Non-pigmented ciliary epithelial cell (primary cell): ENCODE measurements at regions not wholly inside any gene's neighbourhood (a gene's known extent, or its start where the extent isn't known, plus 50 kb on each side); places are given as distances from the start of the nearest gene placed in this dataset.
"Not testable (repeated sequence)": the region's sequence is repeated elsewhere in the genome, so short reads cannot be mapped to it uniquely, and the experiment has no call there.

Experiments
- DNase-seq: peaks from one replicate; pipeline ENCODE4 v3.0.0-alpha.2; 2010; ENCODE audit warnings: low read depth

GRCh38 chr4:189697675-189698245, 242.9 kb upstream of the FRG1 start:
- DNase-seq = not testable (repeated sequence)

- DNase-seq = not testable (repeated sequence)
Measured at GRCh38 chr4:189703000-189703399, 237.7 kb upstream of the FRG1 start.

GRCh38 chr4:189706821-189707220, 233.9 kb upstream of the FRG1 start:
- not testable (repeated sequence) for DNase-seq

GRCh38 chr4:189707227-189707626, 233.4 kb upstream of the FRG1 start:
- DNase-seq = not testable (repeated sequence)

GRCh38 chr4:189711956-189712355, 228.7 kb upstream of the FRG1 start:
- DNase-seq = not testable (repeated sequence)

- DNase-seq = not testable (repeated sequence)
Measured at GRCh38 chr4:189721016-189721993, 219.4 kb upstream of the FRG1 start.

GRCh38 chr4:189722324-189723003, 218.2 kb upstream of the FRG1 start:
- DNase-seq = not testable (repeated sequence)

- not testable (repeated sequence) for DNase-seq
Measured at GRCh38 chr4:189727982-189728638, 212.6 kb upstream of the FRG1 start.

GRCh38 chr4:189731989-189732388, 208.7 kb upstream of the FRG1 start:
- not testable (repeated sequence) for DNase-seq

- not testable (repeated sequence) for DNase-seq
Measured at GRCh38 chr4:189733507-189733906, 207.2 kb upstream of the FRG1 start.

GRCh38 chr4:189734648-189735267, 205.9 kb upstream of the FRG1 start:
- DNase-seq = not testable (repeated sequence)

GRCh38 chr4:189736656-189737055, 204.0 kb upstream of the FRG1 start:
- not testable (repeated sequence) for DNase-seq

GRCh38 chr4:189740118-189740517, 200.6 kb upstream of the FRG1 start:
- DNase-seq = not testable (repeated sequence)

- no peak for DNase-seq
Measured at GRCh38 chr4:189740873-189741272, 199.8 kb upstream of the FRG1 start.

- not testable (repeated sequence) for DNase-seq
Measured at GRCh38 chr4:189753092-189753491, 187.6 kb upstream of the FRG1 start.

GRCh38 chr4:189763583-189763982, 177.1 kb upstream of the FRG1 start:
- no peak for DNase-seq

GRCh38 chr4:189765301-189765700, 175.4 kb upstream of the FRG1 start:
- DNase-seq = no peak

- no peak for DNase-seq
Measured at GRCh38 chr4:189765736-189766135, 174.9 kb upstream of the FRG1 start.

- no peak for DNase-seq
Measured at GRCh38 chr4:189767941-189768340, 172.7 kb upstream of the FRG1 start.

GRCh38 chr4:189769131-189769530, 171.5 kb upstream of the FRG1 start:
- no peak for DNase-seq

- no peak for DNase-seq
Measured at GRCh38 chr4:189771696-189772361, 168.8 kb upstream of the FRG1 start.
